GM12874 (cell line): ENCODE measurements at regions not wholly inside any gene's neighbourhood (a gene's known extent, or its start where the extent isn't known, plus 50 kb on each side); places are given as distances from the start of the nearest gene placed in this dataset.

Source experiments
- TF ChIP-seq, protein P1 (sequence below): IDR thresholded peaks from 2 replicates; pipeline ENCODE4 v1.5.1; 2011; ENCODE audit warnings: low read depth, mild to moderate bottlenecking, control low read depth, low read length, moderate library complexity; ENCODE audit not compliant: insufficient read depth

DNA sequence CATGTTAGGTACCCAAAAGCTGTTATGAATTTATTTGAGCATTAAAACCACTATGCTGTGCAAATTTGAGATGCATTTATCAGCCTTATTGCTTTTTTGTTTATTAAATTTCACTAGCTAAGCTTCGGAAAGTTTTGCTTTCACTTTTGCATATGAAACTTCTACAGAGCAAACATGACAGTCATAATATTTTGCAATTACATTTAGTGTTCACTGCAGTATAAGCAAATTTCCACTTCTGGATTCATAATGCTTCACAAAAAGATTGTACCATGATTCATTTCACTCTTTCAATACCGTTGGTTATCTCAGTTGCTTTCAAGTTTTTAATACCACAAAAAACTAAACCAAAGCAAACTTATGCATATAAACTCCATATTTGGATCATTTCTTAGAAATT lies 228.7 kb upstream of the SLC8A1 start:
- TF ChIP-seq, protein P1, sequence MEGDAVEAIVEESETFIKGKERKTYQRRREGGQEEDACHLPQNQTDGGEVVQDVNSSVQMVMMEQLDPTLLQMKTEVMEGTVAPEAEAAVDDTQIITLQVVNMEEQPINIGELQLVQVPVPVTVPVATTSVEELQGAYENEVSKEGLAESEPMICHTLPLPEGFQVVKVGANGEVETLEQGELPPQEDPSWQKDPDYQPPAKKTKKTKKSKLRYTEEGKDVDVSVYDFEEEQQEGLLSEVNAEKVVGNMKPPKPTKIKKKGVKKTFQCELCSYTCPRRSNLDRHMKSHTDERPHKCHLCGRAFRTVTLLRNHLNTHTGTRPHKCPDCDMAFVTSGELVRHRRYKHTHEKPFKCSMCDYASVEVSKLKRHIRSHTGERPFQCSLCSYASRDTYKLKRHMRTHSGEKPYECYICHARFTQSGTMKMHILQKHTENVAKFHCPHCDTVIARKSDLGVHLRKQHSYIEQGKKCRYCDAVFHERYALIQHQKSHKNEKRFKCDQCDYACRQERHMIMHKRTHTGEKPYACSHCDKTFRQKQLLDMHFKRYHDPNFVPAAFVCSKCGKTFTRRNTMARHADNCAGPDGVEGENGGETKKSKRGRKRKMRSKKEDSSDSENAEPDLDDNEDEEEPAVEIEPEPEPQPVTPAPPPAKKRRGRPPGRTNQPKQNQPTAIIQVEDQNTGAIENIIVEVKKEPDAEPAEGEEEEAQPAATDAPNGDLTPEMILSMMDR: no peak

DNA sequence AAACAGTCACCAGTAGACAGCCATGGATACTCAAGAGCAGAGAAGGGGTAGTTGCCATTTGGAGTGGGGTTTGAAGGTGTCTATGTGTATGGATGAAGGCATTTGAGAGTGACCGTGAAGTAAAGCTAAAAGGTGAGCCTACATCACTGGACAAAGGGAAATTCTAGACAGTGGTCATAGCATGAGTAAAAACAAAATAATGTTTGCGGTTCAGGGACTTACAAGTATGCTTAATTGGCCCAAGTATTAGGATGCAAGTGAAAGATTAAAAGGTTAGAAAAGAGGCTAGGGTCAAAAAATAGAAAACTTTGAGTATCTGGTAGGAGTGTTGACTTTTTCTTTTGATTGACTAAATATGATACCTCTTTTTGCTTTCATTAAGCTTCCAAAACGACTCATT lies 238.1 kb upstream of the SLC8A1 start:
- TF ChIP-seq, protein P1: no peak

DNA sequence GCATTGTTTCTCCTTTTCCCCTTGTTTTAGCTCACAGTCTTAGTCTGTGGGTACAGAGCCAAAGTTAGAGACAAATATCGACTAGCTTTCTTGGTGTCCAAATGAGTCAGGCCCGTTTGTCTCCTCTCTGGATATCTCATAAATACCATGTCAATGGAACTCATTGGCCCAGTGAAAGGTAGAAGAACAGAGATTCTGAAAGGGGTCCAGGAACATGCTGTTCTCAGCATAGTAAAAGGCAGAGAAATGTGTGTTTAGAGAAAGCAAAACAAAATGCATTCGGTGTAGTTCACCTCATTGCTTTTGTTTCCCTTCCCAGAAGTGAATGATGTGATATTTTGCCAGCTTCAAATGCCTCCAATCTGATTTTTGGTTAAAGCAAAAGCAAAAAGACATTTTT lies 238.6 kb upstream of the SLC8A1 start:
- TF ChIP-seq, protein P1: no peak

DNA sequence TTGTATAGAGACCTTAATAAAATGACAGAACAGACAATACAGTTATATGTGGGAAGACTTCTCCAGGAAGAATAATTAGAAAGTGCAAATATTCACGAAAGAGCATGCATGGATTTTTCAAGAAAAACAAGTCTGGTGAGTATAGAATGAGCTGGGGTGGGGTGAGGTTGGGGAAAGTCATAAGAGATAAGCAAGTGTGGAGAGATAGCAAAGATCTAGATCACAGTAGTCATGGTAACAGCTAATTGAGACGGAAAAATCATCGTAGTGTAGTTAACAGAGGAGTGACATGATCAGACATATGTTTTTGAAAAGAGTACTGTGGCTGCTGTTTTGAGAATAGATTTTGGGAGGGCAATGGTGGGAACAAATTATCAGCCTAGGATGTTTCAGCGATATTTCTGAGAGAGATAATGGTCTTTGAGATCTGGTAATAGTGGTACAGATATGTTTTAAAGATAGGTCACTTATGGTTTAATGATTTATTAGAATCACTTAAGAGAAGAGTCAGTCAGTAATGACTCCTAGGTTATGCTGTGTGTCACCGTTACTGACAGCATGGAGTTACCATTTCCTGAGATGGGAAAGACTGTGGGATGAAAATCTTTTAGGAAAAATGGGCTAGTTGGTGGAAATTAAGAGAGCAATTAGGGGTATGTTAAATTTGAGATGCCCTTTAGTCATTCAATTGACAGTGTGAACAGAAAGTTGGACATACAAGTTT lies 248.5 kb upstream of the SLC8A1 start:
- TF ChIP-seq, protein P1: no peak

DNA sequence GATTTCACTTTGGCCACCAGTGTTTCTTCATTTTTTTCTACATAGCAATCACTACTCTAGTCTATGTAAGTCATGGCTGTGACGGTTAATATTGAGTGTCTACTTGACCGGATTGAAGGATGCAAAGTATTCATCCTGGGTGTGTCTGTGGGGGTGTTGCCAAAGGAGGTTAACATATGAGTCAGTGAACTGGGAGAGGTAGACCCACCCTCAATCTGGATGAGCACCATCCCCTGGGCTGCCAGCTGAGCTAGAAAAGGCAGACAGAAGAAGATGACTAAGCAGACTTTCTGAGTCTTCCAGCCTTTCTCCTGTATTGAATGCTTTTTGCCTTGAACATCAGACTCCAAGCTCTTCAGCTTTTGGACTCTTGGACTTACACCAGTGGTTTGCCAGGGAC lies 265.0 kb upstream of the SLC8A1 start:
- TF ChIP-seq, protein P1: no peak

DNA sequence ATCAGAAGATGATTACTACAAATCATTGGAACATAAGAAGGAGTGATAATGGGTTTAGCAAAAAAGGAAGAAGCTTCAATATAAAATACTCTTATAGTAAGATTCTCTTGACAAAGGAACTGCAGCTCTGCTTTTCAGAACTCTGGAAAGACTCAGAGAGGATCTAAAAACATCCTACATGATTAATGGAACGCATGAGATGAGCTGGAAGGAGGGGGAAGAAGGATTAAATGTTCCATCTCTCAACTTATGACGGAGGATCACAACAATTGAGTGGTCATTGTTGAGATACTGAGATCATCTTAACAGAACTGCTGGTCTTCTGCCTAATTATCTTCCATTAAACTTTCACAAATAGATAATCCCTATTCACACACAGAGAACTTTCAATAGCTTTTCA lies 267.5 kb upstream of the SLC8A1 start:
- TF ChIP-seq, protein P1: no peak

DNA sequence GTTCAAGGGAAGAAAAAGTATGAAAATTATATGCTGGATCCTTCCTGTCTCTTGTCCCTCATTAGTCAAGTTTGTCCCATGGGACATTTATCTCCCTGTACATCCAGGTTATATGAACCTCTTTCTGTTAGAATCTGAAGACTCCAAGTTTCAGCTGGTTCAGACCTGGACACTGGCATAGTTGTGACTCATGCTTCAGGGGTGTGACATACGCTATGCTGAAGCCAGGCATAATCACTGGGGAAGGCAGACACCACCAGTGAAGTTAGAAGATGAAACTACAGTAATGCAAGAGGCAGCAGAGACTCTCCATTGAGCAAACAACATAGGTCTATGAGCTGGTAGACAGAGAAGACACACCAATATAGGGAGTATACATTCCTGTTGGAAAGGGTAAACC lies 269.7 kb upstream of the SLC8A1 start:
- TF ChIP-seq, protein P1: no peak
